GM12865 (cell line): ENCODE measurements at regions not wholly inside any gene's neighbourhood (a gene's known extent, or its start where the extent isn't known, plus 50 kb on each side); places are given as distances from the start of the nearest gene placed in this dataset.

Experiments
- DNase-seq: peaks from one replicate; pipeline ENCODE4 v3.0.0; 2010; ENCODE audit warnings: low read depth
- H3K4me3 ChIP-seq: 2 replicates; pipeline ENCODE4 v1.5.1; 2011; ENCODE audit warnings: mild to moderate bottlenecking, low read depth, low read length, control low read depth
- TF ChIP-seq, protein P1 (sequence below): IDR thresholded peaks from 2 replicates; pipeline ENCODE4 v1.5.1; 2011; ENCODE audit warnings: low read length, control low read depth, low read depth, inconsistent platforms; ENCODE audit not compliant: insufficient read depth; ENCODE audit errors: missing control alignments

GRCh38 chr20:48166082-48166835 lies 381.0 kb upstream of the SULF2 start:
- DNase-seq: no peak
- TF ChIP-seq, protein P1, sequence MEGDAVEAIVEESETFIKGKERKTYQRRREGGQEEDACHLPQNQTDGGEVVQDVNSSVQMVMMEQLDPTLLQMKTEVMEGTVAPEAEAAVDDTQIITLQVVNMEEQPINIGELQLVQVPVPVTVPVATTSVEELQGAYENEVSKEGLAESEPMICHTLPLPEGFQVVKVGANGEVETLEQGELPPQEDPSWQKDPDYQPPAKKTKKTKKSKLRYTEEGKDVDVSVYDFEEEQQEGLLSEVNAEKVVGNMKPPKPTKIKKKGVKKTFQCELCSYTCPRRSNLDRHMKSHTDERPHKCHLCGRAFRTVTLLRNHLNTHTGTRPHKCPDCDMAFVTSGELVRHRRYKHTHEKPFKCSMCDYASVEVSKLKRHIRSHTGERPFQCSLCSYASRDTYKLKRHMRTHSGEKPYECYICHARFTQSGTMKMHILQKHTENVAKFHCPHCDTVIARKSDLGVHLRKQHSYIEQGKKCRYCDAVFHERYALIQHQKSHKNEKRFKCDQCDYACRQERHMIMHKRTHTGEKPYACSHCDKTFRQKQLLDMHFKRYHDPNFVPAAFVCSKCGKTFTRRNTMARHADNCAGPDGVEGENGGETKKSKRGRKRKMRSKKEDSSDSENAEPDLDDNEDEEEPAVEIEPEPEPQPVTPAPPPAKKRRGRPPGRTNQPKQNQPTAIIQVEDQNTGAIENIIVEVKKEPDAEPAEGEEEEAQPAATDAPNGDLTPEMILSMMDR: no peak
- no peak overlapping the region for H3K4me3 ChIP-seq

DNA sequence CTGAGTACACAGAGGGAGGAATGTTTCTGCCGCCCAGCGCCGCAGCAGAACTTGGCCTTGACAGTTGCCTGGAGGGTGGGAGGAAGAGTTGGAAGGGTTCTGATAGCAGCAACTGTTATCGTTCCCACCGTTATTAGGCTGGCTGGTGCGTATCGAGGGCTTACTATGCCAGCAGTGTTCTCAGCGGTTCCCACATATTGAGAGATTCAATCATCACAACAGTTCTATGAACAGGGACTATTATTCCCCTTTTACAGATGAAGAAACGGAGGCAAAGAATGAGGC lies 380.1 kb upstream of the SULF2 start:
- DNase-seq: no peak
- TF ChIP-seq, protein P1: no peak
- no peak overlapping the region for H3K4me3 ChIP-seq

DNA sequence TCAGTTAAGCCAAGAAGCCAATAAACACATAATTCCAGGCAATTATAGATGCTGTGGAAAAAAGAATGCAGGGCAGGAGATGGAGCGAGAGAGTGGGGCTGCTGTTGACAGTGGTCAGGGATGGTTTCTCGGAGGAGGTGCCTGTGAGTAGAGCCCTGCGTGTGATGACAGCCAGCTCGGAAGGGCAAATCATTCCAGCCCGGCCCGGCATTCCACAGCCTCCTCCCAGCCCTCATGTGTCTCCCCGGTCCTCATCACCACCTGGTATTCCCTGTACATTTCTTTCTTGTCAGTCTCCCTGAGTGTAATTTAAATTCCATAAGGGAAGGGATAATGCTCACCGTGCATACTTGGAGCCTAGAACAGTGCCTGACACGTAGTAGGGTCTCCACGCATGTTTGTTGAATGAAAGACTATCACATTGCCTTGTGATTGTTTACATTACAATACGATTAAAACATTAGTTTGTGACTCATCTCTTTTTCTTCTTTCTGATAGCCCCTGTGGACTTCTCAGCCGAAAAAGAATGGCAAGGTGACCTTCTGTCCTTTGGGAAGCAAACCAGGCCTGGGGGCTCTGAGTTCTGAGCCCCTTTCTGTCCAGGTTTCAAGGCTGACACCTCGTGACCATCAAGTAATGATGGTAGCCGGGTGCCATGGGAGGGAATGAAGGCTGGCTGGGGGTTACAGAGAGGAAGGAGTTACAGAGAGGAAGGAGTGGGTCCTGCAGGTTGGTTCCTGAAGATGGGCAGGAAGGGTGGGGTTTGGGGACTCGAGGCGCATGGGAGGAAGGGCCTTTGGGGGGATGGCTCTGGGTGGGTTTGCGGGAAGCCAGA lies 379.5 kb upstream of the SULF2 start:
- TF ChIP-seq, protein P1: no peak
- no peak overlapping the region for H3K4me3 ChIP-seq
- no peak for DNase-seq

DNA sequence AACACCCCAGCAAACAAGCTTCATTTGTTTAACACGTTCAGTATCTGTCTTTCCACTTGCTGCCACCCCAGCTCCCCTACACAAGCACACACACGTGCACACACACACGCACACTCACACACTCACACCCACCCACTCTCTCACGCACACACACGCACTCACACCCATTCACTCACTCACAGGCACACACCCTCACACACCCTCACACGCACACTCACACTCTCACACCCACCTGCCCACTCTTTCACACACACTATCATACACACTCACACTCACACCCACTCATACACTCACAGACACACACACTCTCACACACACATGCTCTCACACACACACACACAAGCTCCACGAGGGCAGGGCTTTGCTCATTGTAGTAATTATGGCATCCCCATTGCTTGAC lies 378.8 kb upstream of the SULF2 start:
- no peak overlapping the region for H3K4me3 ChIP-seq
- TF ChIP-seq, protein P1: no peak
- no peak for DNase-seq

DNA sequence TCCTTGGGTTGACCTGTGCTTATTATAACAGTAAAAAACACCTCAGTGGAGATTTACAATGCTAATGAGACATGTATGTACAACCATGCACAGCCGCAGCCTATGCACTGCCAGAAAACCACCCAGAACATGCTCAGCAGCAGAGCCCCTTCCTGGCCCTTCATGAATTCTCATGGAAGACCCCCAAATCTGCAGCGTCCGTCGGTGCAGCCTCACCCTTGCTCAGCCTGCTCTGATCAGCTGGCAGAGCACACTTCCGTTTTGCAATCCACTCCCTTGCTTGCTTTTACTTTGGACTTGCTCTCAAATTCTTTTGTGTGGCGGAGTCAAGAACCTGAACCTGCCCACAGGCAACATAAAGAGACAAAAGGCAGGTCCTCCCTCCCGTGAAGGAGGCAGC lies 378.2 kb upstream of the SULF2 start:
- no peak for DNase-seq
- TF ChIP-seq, protein P1: no peak
- H3K4me3 ChIP-seq: no peak overlapping the region

DNA sequence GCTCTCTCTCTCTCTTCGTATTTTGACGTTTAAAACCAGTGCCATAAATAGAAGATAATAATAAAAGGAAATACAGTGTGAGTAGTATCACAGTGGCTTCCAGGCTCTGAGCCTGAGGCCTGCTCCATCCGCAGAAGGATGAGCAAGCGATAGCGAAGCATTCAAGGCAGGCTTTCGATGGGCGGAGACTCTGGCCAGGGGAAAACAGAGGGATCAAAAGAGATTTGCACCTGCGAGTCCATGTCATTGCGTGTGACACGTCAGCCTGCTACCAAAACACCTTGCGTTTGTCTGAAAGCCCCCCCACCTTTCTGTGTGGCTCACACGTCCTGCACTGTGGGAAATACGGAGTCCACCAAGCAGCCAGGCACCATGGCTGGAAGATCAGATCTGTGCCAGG lies 377.3 kb upstream of the SULF2 start:
- H3K4me3 ChIP-seq: no peak overlapping the region
- TF ChIP-seq, protein P1: no peak

More for the DNA sequence above, 377.3 kb upstream of the SULF2 start:
- DNase-seq: no peak
